Uterus (tissue), 3 donors: ENCODE measurements at regions not wholly inside any gene's neighbourhood (a gene's known extent, or its start where the extent isn't known, plus 50 kb on each side); places are given as distances from the start of the nearest gene placed in this dataset.

Source experiments
- DNase-seq, 2 donors: peaks; one replicate each; pipeline ENCODE4 v3.0.0-alpha.2; 2019 to 2020
- H3K27ac ChIP-seq, 2 donors: fragments of 200-600 bp; sonication (generic); 1 replicate in 1 of 2; 2 replicates in 1 of 2; pipeline ENCODE4 v1.5.1; 2016 to 2018
- H3K27me3 ChIP-seq, 2 donors: fragments of 200-600 bp; sonication (generic); one replicate each; pipeline ENCODE4 v1.5.1; 2018 to 2019; ENCODE audit warnings: control low read depth in 1 of 2
- H3K36me3 ChIP-seq, 2 donors: fragments of 200-600 bp; sonication (generic); one replicate each; pipeline ENCODE4 v1.5.1; 2019; ENCODE audit warnings: control low read depth in 1 of 2
- H3K4me1 ChIP-seq, 2 donors: fragments of 200-600 bp; sonication (generic); one replicate each; pipeline ENCODE4 v1.5.1; 2018 to 2019; ENCODE audit warnings: control low read depth in 1 of 2
- H3K4me3 ChIP-seq, 2 donors: fragments of 200-600 bp; sonication (generic); 1 replicate in 1 of 2; 2 replicates in 1 of 2; pipeline ENCODE4 v1.5.1; 2018 to 2019; ENCODE audit warnings: mild to moderate bottlenecking in 1 of 2
- H3K9me3 ChIP-seq, 2 donors: fragments of 200-600 bp; sonication (generic); one replicate each; pipeline ENCODE4 v1.5.1; 2019; ENCODE audit warnings: control low read depth in 1 of 2
- POLR2A ChIP-seq, 2 donors: fragments of 450-650 bp; IDR thresholded peaks; one replicate each; pipeline ENCODE4 v1.6.1; 2016; ENCODE audit warnings: antibody characterized with exemption in 2 of 2, mild to moderate bottlenecking in 1 of 2, moderate library complexity in 1 of 2
- intact Hi-C: fragments of 100-400 bp; cut with DNase I; formaldehyde crosslinking; loops from one replicate; pipeline ENCODE4 v1.15.1; 2023; ENCODE audit warnings: low total_unique reads
- TF ChIP-seq, protein P1 (sequence below), 4 experiments: fragments of 200-600 bp in 2 of 4; fragments of 450-650 bp in 2 of 4; sonication (generic) in 2 of 4; IDR thresholded peaks; one replicate each; pipeline ENCODE4 v1.5.1; 2016 to 2019; ENCODE audit warnings: antibody characterized with exemption in 4 of 4, mild to moderate bottlenecking in 2 of 4, moderate library complexity in 1 of 4
- donor health status: DM: yes; HTN: yes; CAD: no.

DNA sequence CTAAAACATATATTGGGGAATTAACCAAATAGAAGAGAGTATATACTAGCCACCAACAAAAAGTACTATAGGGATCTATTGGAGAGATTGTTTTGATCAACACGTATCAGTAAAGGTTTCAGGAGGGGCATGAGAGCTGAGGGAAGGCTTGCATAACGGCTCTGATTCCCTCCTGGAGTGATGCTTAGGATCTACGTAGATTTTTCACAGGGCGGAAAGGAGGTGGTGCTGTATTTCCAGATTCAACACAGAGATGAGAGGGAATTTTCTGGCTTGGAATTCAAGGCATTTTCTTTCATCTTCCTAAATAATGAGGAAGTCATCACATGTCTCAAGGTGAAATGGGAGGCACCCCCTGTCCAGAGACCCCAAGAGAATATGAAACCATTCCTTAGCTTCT is 443.8 kb downstream of the CMPK2 start:
- intact Hi-C loops: no loop called here
- Histone ChIP-seq H3K4me3 (no peak overlapping the region), H3K9me3 (no peaks in the 10 kb centered on the region), H3K27me3 (no peaks in the 10 kb centered on the region), H3K27ac (no peak overlapping the region), H3K36me3 (no peaks in the 10 kb centered on the region), H3K4me1 (no peaks in the 10 kb centered on the region)
- TF ChIP-seq, protein P1, sequence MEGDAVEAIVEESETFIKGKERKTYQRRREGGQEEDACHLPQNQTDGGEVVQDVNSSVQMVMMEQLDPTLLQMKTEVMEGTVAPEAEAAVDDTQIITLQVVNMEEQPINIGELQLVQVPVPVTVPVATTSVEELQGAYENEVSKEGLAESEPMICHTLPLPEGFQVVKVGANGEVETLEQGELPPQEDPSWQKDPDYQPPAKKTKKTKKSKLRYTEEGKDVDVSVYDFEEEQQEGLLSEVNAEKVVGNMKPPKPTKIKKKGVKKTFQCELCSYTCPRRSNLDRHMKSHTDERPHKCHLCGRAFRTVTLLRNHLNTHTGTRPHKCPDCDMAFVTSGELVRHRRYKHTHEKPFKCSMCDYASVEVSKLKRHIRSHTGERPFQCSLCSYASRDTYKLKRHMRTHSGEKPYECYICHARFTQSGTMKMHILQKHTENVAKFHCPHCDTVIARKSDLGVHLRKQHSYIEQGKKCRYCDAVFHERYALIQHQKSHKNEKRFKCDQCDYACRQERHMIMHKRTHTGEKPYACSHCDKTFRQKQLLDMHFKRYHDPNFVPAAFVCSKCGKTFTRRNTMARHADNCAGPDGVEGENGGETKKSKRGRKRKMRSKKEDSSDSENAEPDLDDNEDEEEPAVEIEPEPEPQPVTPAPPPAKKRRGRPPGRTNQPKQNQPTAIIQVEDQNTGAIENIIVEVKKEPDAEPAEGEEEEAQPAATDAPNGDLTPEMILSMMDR (IDR thresholded peaks at IDR 0.05): no peak
- no peak for TF ChIP-seq POLR2A (IDR thresholded peaks at IDR 0.05)
- DNase-seq: no peak

DNA sequence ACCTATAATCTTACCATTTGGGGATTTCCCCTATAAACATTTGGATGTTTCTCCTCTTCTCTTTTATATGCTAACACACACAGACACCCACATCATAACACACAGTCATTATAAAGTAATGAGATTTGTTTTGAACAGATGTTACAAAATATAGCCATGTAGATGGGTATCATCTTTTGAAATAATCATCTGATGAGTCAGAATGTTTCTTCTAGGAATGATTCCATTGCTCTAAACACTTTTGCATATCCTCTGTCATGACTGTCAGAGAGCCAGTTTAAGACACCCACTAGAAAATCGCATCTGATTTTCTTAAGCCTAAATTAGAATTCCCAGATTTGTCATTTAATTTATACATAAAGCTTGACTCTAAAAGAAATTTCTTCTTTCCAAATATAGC is 442.6 kb downstream of the CMPK2 start:
- Histone ChIP-seq H3K36me3 (no peaks in the 10 kb centered on the region), H3K27ac (no peak overlapping the region), H3K27me3 (no peaks in the 10 kb centered on the region), H3K4me1 (no peaks in the 10 kb centered on the region), H3K9me3 (no peaks in the 10 kb centered on the region), H3K4me3 (no peak overlapping the region)
- intact Hi-C loops: no loop called here
- no peak for DNase-seq
- TF ChIP-seq, protein P1 (IDR thresholded peaks at IDR 0.05): no peak
- no peak for TF ChIP-seq POLR2A (IDR thresholded peaks at IDR 0.05)

DNA sequence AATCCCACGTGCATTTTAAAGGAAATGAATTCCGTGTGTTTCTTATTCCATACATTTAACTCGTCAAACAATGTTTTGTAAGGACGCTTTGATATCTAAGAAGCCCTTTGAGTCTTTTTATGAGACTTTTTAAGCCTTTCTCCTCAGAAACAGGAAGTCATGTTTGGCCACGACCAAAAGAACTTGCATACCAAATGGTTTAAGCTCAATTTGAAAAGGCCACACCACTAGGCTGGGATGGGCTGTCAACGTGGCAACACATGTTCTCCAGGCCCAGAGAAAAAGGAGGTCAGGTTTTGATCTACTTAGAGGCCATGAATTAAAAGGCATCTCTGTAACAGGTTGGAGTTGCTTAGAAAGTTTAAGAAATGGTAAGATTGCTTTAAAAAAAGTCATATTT is 441.8 kb downstream of the CMPK2 start:
- Histone ChIP-seq H3K36me3 (no peaks in the 10 kb centered on the region), H3K27ac (no peak overlapping the region), H3K27me3 (no peaks in the 10 kb centered on the region), H3K4me1 (no peaks in the 10 kb centered on the region), H3K4me3 (no peak overlapping the region), H3K9me3 (no peaks in the 10 kb centered on the region)
- no peak for DNase-seq
- intact Hi-C loops: no loop called here
- TF ChIP-seq, protein P1 (IDR thresholded peaks at IDR 0.05): no peak
- no peak for TF ChIP-seq POLR2A (IDR thresholded peaks at IDR 0.05)

DNA sequence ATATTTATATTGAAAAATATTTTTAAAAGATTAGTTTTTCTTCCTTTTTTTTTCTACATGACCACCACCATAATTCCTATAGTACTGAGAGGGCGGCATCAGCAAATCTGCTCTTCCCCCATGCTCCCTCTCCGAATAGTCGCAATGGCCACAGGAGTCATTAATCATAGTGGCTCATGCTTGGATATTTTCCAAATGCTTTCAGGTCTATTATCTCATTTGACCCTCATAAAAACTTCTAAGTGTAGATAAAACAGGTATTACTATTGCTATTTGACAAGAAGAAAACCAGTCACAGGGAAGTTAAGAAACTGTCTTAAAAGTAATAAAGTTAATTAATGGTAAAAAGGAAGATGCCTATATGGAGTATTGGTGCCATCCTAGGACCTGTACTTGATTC is 440.7 kb downstream of the CMPK2 start:
- intact Hi-C loops: no loop called here

DNA sequence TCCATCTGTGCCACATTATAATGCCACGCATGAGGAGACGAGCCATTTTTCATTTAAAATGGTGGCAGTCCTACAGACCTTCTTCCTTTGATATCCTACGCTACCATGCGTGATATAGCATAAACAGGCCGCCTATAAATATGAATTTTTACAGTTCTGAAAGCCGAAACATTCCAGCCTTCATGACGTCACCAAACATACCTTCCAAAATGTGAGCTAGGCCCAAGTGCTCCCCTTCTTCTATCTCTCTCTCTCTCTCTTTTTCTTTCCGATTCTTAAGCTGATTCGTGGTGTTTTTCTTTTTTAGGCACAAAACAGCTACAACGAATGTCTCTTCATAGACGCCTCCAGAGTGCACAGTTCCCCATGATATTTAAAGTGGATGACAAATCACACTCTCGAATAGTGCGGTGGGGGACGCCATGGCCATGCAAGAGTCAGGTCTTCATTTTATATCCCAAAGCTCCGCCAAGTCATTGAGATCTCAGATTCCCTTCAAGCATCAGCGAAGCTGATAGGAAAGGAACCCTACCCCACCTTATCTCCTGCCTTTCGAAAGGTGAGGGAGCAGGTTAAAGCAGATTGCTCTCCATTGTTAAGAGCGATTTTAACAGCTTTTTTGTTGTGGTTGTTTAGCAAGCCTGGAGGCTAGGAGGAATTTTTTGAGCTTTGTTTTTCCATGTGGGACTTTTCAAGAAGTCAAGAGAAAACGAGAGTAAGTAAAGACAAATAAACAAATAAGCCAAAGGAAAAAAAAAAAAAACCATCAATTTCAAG is 436.3 kb downstream of the CMPK2 start:
- no peak overlapping the region for H3K4me3 ChIP-seq
- H3K4me1 ChIP-seq: no peaks in the 10 kb centered on the region
- DNase-seq: no peak
- TF ChIP-seq POLR2A (IDR thresholded peaks at IDR 0.05): no peak
- TF ChIP-seq, protein P1 (IDR thresholded peaks at IDR 0.05): no peak
- H3K36me3 ChIP-seq: no peaks in the 10 kb centered on the region
- intact Hi-C loops: no loop called here
- H3K9me3 ChIP-seq: no peaks in the 10 kb centered on the region
- H3K27ac ChIP-seq: no peak overlapping the region
- H3K27me3 ChIP-seq: no peaks in the 10 kb centered on the region

More for the DNA sequence above, 440.7 kb downstream of the CMPK2 start:
- Histone ChIP-seq H3K27me3 (no peaks in the 10 kb centered on the region), H3K27ac (no peak overlapping the region), H3K4me3 (no peak overlapping the region), H3K36me3 (no peaks in the 10 kb centered on the region), H3K4me1 (no peaks in the 10 kb centered on the region), H3K9me3 (no peaks in the 10 kb centered on the region)
- no peak for TF ChIP-seq POLR2A (IDR thresholded peaks at IDR 0.05)
- TF ChIP-seq, protein P1 (IDR thresholded peaks at IDR 0.05): no peak
- no peak for DNase-seq
